Liver (tissue), 8 donors: ENCODE measurements at regions not wholly inside any gene's neighbourhood (a gene's known extent, or its start where the extent isn't known, plus 50 kb on each side); places are given as distances from the start of the nearest gene placed in this dataset.

ENCODE experiments used
- DNase-seq: peaks from one replicate; pipeline ENCODE4 v3.0.0-alpha.2; 2017; ENCODE audit warnings: low spot score
- H3K27ac ChIP-seq, 2 donors: one replicate each; pipeline ENCODE4 v1.7.0; 2013; ENCODE audit warnings: inconsistent platforms in 2 of 2, low read length in 2 of 2, control low read depth in 1 of 2, low read depth in 1 of 2, mild to moderate bottlenecking in 1 of 2
- H3K27me3 ChIP-seq, 4 donors: one replicate each; pipeline versions ENCODE4 v1.6.1 to v1.7.0; 2013; ENCODE audit warnings: low read length in 3 of 4, inconsistent platforms in 1 of 4, mild to moderate bottlenecking in 1 of 4, moderate library complexity in 1 of 4; ENCODE audit not compliant: control insufficient read depth in 4 of 4, insufficient read depth in 4 of 4
- H3K36me3 ChIP-seq, 4 donors: one replicate each; pipeline versions ENCODE4 v1.6.1 to v1.7.0; 2013; ENCODE audit warnings: low read length in 3 of 4, mild to moderate bottlenecking in 3 of 4, low read depth in 1 of 4, moderate library complexity in 1 of 4; ENCODE audit not compliant: control insufficient read depth in 4 of 4, insufficient read depth in 3 of 4
- H3K4me1 ChIP-seq, 4 donors: one replicate each; pipeline versions ENCODE4 v1.6.1 to v1.7.0; 2013; ENCODE audit warnings: low read length in 3 of 4, mild to moderate bottlenecking in 3 of 4, moderate library complexity in 1 of 4; ENCODE audit not compliant: control insufficient read depth in 4 of 4, insufficient read depth in 4 of 4
- H3K4me3 ChIP-seq, 3 donors: one replicate each; pipeline versions ENCODE4 v1.6.1 to v1.7.0; 2013; ENCODE audit warnings: low read length in 3 of 3, control low read depth in 1 of 3, low read depth in 1 of 3, mild to moderate bottlenecking in 1 of 3
- H3K9ac ChIP-seq, 2 donors: one replicate each; pipeline ENCODE4 v1.7.0; 2013; ENCODE audit warnings: low read length in 2 of 2, mild to moderate bottlenecking in 2 of 2, moderate library complexity in 2 of 2, control low read depth in 1 of 2, low read depth in 1 of 2
- H3K9me3 ChIP-seq, 4 donors: one replicate each; pipeline versions ENCODE4 v1.6.1 to v1.7.0; 2013; ENCODE audit warnings: low read length in 3 of 4; ENCODE audit not compliant: control insufficient read depth in 4 of 4
- ATF3 ChIP-seq: IDR thresholded peaks from 2 replicates; pipeline ENCODE4 v1.6.1; 2016; ENCODE audit warnings: antibody characterized with exemption
- EGR1 ChIP-seq, 2 donors: IDR thresholded peaks; 2 replicates each; pipeline ENCODE4 v1.6.1; 2016 to 2018; ENCODE audit warnings: antibody characterized with exemption in 2 of 2, low read depth in 2 of 2
- FOXA1 ChIP-seq: IDR thresholded peaks from 2 replicates; pipeline ENCODE4 v1.6.1; 2016; ENCODE audit warnings: antibody characterized with exemption
- FOXA2 ChIP-seq: IDR thresholded peaks from 2 replicates; pipeline ENCODE4 v1.6.1; 2016; ENCODE audit warnings: antibody characterized with exemption
- HNF4A ChIP-seq, 2 donors: conservative IDR thresholded peaks; 2 replicates each; pipeline ENCODE4 v1.6.1; 2016; ENCODE audit warnings: antibody characterized with exemption in 2 of 2, mild to moderate bottlenecking in 2 of 2
- HNF4G ChIP-seq: IDR thresholded peaks from 2 replicates; pipeline ENCODE4 v1.6.1; 2016; ENCODE audit warnings: antibody characterized with exemption
- JUND ChIP-seq, 2 donors: IDR thresholded peaks; 2 replicates each; pipeline ENCODE4 v1.6.1; 2016; ENCODE audit warnings: antibody characterized with exemption in 2 of 2
- NR2F2 ChIP-seq: IDR thresholded peaks from 2 replicates; pipeline ENCODE4 v1.6.1; 2016; ENCODE audit warnings: antibody characterized with exemption
- REST ChIP-seq: IDR thresholded peaks from 2 replicates; pipeline ENCODE4 v1.6.1; 2016; ENCODE audit warnings: antibody characterized with exemption, mild to moderate bottlenecking
- RXRA ChIP-seq, 2 donors: IDR thresholded peaks; 2 replicates each; pipeline ENCODE4 v1.6.1; 2017 to 2018; ENCODE audit warnings: antibody characterized with exemption in 2 of 2, mild to moderate bottlenecking in 1 of 2
- YY1 ChIP-seq: IDR thresholded peaks from 2 replicates; pipeline ENCODE4 v1.6.1; 2016; ENCODE audit warnings: antibody characterized with exemption, mild to moderate bottlenecking
- WGBS: extraction: QIAGEN DNeasy Blood & Tissue Kit; methylation state at CpG from one replicate; pipeline ENCODE4 v1.1.7; 2013; 5-methylcytosine and 5-hydroxymethylcytosine counted together
- TF ChIP-seq, protein P1 (sequence below): IDR thresholded peaks from 2 replicates; pipeline ENCODE4 v1.6.1; 2016; ENCODE audit warnings: antibody characterized with exemption
- TF ChIP-seq, protein P2 (sequence below): fragments of 150-350 bp; IDR thresholded peaks from 2 replicates; pipeline ENCODE4 v1.5.1; 2017; ENCODE audit warnings: improper control_type of control experiment, low read depth, low read length; ENCODE audit not compliant: missing input control
- donor health status: healthy.
- donor health status: healthy.
- donor health status: healthy.
- donor health status: healthy.
- donor health status: healthy.

- no peak overlapping the region for H3K9ac ChIP-seq
- H3K4me1 ChIP-seq: no peaks in the 10 kb centered on the region
- H3K9me3 ChIP-seq: peaks cover 2 to 11% (median 2%) of the 10 kb centered on the region in 4 donors
- 65% methylated on average over 4 of the region's 4 CpGs for WGBS
- H3K36me3 ChIP-seq: no peaks in the 10 kb centered on the region
- no peak overlapping the region for H3K4me3 ChIP-seq
- no peak for DNase-seq
- TF ChIP-seq REST (no peak), FOXA1 (no peak), YY1 (no peak), ATF3 (no peak)
- TF ChIP-seq, protein P1, sequence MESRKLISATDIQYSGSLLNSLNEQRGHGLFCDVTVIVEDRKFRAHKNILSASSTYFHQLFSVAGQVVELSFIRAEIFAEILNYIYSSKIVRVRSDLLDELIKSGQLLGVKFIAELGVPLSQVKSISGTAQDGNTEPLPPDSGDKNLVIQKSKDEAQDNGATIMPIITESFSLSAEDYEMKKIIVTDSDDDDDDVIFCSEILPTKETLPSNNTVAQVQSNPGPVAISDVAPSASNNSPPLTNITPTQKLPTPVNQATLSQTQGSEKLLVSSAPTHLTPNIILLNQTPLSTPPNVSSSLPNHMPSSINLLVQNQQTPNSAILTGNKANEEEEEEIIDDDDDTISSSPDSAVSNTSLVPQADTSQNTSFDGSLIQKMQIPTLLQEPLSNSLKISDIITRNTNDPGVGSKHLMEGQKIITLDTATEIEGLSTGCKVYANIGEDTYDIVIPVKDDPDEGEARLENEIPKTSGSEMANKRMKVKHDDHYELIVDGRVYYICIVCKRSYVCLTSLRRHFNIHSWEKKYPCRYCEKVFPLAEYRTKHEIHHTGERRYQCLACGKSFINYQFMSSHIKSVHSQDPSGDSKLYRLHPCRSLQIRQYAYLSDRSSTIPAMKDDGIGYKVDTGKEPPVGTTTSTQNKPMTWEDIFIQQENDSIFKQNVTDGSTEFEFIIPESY: no peak
- peaks cover 0 to 2% (median 0%) of the 10 kb centered on the region in 4 donors for H3K27me3 ChIP-seq
- H3K27ac ChIP-seq: no peak overlapping the region
Measured at GRCh38 chr6:3584606-3585005, 127.8 kb upstream of the SLC22A23 start.

GRCh38 chr6:3581469-3581868 is 124.6 kb upstream of the SLC22A23 start:
- no peak overlapping the region for H3K4me3 ChIP-seq
- H3K27me3 ChIP-seq: peaks cover 0 to 2% (median 0%) of the 10 kb centered on the region in 4 donors
- H3K36me3 ChIP-seq: no peaks in the 10 kb centered on the region
- WGBS: 90% methylated on average over 3 of the region's 3 CpGs
- H3K4me1 ChIP-seq: no peaks in the 10 kb centered on the region
- no peaks in the 10 kb centered on the region for H3K9me3 ChIP-seq
- H3K27ac ChIP-seq: no peak overlapping the region
- no peak overlapping the region for H3K9ac ChIP-seq
- DNase-seq: no peak
- no peak for TF ChIP-seq NR2F2
- TF ChIP-seq RXRA (IDR thresholded peaks at IDR 0.05): no peak
- no peak for TF ChIP-seq HNF4A (conservative IDR thresholded peaks at IDR 0.05)

- Histone ChIP-seq H3K27me3 (no peaks in the 10 kb centered on the region), H3K4me3 (no peak overlapping the region), H3K4me1 (no peaks in the 10 kb centered on the region), H3K36me3 (no peaks in the 10 kb centered on the region), H3K9me3 (no peaks in the 10 kb centered on the region), H3K9ac (no peak overlapping the region), H3K27ac (no peak overlapping the region)
- WGBS: 78% methylated on average over 13 of the region's 13 CpGs
- no peak for DNase-seq
- TF ChIP-seq, protein P1: no peak
- TF ChIP-seq HNF4G (no peak), EGR1 (IDR thresholded peaks at IDR 0.05; ENCODE audit: low read depth in 2 of 2) (no peak), FOXA2 (no peak), NR2F2 (no peak), ATF3 (no peak), JUND (IDR thresholded peaks at IDR 0.05) (no peak), FOXA1 (no peak), REST (no peak)
- TF ChIP-seq, protein P2, sequence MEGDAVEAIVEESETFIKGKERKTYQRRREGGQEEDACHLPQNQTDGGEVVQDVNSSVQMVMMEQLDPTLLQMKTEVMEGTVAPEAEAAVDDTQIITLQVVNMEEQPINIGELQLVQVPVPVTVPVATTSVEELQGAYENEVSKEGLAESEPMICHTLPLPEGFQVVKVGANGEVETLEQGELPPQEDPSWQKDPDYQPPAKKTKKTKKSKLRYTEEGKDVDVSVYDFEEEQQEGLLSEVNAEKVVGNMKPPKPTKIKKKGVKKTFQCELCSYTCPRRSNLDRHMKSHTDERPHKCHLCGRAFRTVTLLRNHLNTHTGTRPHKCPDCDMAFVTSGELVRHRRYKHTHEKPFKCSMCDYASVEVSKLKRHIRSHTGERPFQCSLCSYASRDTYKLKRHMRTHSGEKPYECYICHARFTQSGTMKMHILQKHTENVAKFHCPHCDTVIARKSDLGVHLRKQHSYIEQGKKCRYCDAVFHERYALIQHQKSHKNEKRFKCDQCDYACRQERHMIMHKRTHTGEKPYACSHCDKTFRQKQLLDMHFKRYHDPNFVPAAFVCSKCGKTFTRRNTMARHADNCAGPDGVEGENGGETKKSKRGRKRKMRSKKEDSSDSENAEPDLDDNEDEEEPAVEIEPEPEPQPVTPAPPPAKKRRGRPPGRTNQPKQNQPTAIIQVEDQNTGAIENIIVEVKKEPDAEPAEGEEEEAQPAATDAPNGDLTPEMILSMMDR: no peak
Measured at GRCh38 chr6:3579652-3580175, 122.9 kb upstream of the SLC22A23 start.
